ENCODE measurements at regions not wholly inside any gene's neighbourhood (a gene's known extent, or its start where the extent isn't known, plus 50 kb on each side); places are given as distances from the start of the nearest gene placed in this dataset.

- no peaks in the 10 kb centered on the region for H3K79me2 ChIP-seq
- no peak for DNase-seq (ENCODE audit: low spot score)
- no peaks in the 10 kb centered on the region for H3K4me1 ChIP-seq (ENCODE audit: insufficient read depth)
- no peaks in the 10 kb centered on the region for H3K9me2 ChIP-seq (replicated peaks; ENCODE audit: insufficient read depth)
- no peaks in the 10 kb centered on the region for H4K20me1 ChIP-seq (ENCODE audit: insufficient read depth, poor library complexity, severe bottlenecking)
- H3K4me2 ChIP-seq, result no peak overlapping the region
- no peaks in the 10 kb centered on the region for H3K27me3 ChIP-seq
- no peak overlapping the region for H3K27ac ChIP-seq
- H2AFZ ChIP-seq, result no peak overlapping the region
- H3K9me3 ChIP-seq (ENCODE audit: low read depth), result no peaks in the 10 kb centered on the region
- TF ChIP-seq EZH2 (IDR thresholded peaks at IDR 0.05; ENCODE audit: borderline replicate concordance) (no peak), CTCF (IDR thresholded peaks at IDR 0.05; ENCODE audit: poor library complexity) (no peak), EZH2phosphoT487 (IDR thresholded peaks at IDR 0.05; ENCODE audit: low read depth, severe bottlenecking, unreplicated experiment) (no peak)
- H3K4me3 ChIP-seq, result no peak overlapping the region
- H3K36me3 ChIP-seq (replicated peaks; ENCODE audit: insufficient read depth, low read depth), result no peaks in the 10 kb centered on the region
Measured at GRCh38 chr5:90307322-90307721, 102.2 kb downstream of the CETN3 start.

- Histone ChIP-seq H2AFZ (no peak overlapping the region), H3K4me2 (no peak overlapping the region), H3K9me3 (ENCODE audit: low read depth) (no peaks in the 10 kb centered on the region), H3K4me3 (no peak overlapping the region), H3K36me3 (replicated peaks; ENCODE audit: insufficient read depth, low read depth) (no peaks in the 10 kb centered on the region), H3K9me2 (replicated peaks; ENCODE audit: insufficient read depth) (no peaks in the 10 kb centered on the region), H4K20me1 (ENCODE audit: insufficient read depth, poor library complexity, severe bottlenecking) (no peaks in the 10 kb centered on the region), H3K79me2 (no peaks in the 10 kb centered on the region), H3K27me3 (no peaks in the 10 kb centered on the region), H3K27ac (no peak overlapping the region), H3K4me1 (ENCODE audit: insufficient read depth) (no peaks in the 10 kb centered on the region)
- no peak for DNase-seq (ENCODE audit: low spot score)
- TF ChIP-seq CTCF (IDR thresholded peaks at IDR 0.05; ENCODE audit: poor library complexity) (no peak), EZH2phosphoT487 (IDR thresholded peaks at IDR 0.05; ENCODE audit: low read depth, severe bottlenecking, unreplicated experiment) (no peak), EZH2 (IDR thresholded peaks at IDR 0.05; ENCODE audit: borderline replicate concordance) (no peak)
Measured at GRCh38 chr5:90306613-90307012, 102.9 kb downstream of the CETN3 start.

- WGBS (ENCODE audit: low lambda C conversion rate, missing lambda C conversion rate), result 50% methylated on average over 3 of the region's 3 CpGs
Measured at GRCh38 chr5:90305041-90305720, 104.4 kb downstream of the CETN3 start.

More at GRCh38 chr5:90305041-90305720, 104.4 kb downstream of the CETN3 start:
- TF ChIP-seq CTCF (IDR thresholded peaks at IDR 0.05; ENCODE audit: poor library complexity) (no peak), EZH2 (IDR thresholded peaks at IDR 0.05; ENCODE audit: borderline replicate concordance) (no peak), EZH2phosphoT487 (IDR thresholded peaks at IDR 0.05; ENCODE audit: low read depth, severe bottlenecking, unreplicated experiment) (no peak)
- Histone ChIP-seq H3K36me3 (replicated peaks; ENCODE audit: insufficient read depth, low read depth) (no peaks in the 10 kb centered on the region), H3K4me2 (no peak overlapping the region), H3K9me2 (replicated peaks; ENCODE audit: insufficient read depth) (no peaks in the 10 kb centered on the region), H3K4me1 (ENCODE audit: insufficient read depth) (no peaks in the 10 kb centered on the region), H3K27ac (no peak overlapping the region), H3K27me3 (no peaks in the 10 kb centered on the region), H3K9me3 (ENCODE audit: low read depth) (no peaks in the 10 kb centered on the region), H4K20me1 (ENCODE audit: insufficient read depth, poor library complexity, severe bottlenecking) (no peaks in the 10 kb centered on the region), H3K79me2 (no peaks in the 10 kb centered on the region), H2AFZ (no peak overlapping the region), H3K4me3 (no peak overlapping the region)
- no peak for DNase-seq (ENCODE audit: low spot score)
